NCI-H345 treated with DMSO at 0.1 percent for 48 hours (cell line): ENCODE measurements at regions not wholly inside any gene's neighbourhood (a gene's known extent, or its start where the extent isn't known, plus 50 kb on each side); places are given as distances from the start of the nearest gene placed in this dataset.

Experiments used
- DNase-seq: peaks from one replicate; lab custom pipeline; 2025; ENCODE audit not compliant: unreplicated experiment; lab: John Stamatoyannopoulos, UW

DNA sequence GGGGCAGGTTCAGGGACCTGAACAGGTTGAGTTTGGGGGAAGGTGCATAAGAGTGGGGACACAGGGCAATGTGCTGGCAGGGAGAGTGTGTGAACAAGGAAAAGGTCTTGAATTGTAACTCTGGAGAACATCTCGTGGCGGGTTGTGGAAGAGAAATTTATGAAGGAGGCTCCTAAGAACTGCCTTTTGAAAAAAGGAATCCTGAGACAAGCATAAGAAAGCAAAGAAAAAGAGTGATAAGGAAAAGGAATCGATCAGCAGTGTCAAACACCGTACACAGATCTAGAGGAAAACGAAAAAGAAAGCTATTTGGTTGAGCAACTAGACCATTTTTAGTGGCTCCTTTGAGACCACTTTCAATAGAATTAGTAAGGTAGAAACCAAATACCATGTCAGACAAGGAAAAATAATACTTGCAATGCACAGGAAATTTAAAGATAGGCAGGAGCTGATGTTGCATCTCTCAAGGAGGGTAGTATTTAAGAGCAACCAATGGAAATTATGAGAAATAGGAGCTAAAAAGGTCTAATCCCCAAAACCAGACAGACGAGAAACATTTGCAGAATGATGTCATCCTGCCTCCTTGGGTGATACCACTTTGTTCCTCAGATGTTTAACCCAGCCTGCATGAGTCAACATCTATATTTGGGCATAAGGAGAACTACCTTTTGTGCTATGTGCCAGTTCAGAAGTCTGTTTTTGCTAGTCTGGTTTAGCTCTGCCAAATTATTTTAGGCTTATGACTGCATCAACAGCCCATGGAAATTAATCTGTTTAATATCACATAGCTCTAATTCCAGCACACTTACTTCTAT is 64.5 kb upstream of the STK38L start:
- no peak for DNase-seq

DNA sequence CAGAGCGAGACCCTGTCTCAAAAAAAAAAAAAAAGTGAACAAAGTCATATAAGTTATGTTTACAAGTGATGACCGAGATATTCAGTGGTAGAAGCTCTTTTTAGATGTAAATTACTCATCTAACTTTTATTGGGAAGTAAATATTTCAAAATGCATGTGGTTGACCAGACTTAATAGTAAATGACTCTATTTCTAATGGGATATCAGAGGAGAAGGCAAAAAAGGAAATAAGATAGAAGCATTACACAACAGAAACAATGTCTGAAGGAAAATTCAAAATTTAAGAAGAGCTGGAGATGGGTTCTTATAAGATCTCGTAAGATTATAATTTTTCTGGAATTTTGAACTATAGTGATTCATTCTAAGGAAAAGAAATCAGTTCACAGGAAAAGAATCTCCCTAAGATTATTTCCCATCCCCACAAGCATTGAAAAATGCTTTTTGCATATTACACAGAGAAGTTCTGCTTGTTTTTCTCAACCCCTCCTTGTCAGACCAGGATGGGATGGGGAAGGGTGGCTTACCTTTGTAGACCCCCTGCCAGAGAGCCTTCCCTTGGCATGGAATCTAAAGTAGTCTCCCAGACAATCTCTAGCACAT is 63.1 kb upstream of the STK38L start:
- no peak for DNase-seq

DNA sequence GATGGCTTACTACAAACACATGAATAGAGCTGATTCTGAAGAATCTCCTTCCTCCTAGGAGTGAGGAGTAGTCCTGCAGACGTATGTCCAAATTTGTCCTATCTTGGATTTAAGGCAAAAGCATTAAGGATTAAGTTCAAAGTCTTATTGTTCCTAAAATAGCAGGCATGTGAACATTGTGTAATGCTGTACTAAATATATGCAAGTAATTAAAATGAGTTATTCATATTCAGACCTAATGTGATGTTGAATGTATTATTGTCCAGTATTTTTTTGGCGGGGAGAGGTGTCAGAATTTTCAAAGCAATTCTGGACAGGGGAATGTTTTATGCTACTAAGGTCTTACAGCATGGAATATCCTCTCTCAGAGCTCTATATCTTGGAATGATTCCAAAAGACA is 60.7 kb upstream of the STK38L start:
- DNase-seq: no peak

DNA sequence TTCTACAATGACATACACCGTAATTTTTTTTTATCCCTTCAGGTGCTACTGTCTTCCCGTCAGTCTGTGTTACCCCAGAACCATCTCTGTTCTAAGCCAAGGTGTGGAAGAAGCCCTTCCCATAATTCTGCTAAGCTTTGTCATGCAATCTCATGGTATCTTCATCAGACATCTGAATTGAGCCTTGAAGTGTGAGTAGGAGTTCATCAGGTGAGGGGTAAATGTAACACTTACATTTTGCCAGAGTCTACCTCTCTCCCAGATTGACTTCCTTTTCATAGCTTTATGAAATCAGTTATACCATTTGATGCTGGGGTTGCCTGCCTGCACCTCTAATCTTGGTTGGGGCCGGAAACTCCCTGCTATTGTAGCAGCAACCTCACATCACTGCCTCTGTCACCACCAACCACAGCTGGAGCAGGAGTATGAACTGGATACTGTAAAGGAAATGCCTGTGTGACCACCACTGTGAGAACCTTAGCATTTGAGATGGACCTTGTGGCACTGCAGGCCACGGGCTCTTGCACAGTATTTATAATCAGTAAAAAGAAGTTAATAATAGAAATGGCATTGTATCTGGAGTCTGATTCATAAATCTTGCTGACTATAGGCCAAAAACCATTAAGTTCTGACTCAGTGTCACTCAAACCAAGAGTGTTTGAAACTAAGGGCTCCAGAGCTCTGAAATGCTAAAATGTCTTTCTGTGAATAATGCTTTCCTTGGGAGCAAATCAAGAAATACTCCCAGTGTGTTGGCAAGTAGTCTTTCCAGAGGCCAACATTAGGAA is 58.7 kb upstream of the STK38L start:
- no peak for DNase-seq

DNA sequence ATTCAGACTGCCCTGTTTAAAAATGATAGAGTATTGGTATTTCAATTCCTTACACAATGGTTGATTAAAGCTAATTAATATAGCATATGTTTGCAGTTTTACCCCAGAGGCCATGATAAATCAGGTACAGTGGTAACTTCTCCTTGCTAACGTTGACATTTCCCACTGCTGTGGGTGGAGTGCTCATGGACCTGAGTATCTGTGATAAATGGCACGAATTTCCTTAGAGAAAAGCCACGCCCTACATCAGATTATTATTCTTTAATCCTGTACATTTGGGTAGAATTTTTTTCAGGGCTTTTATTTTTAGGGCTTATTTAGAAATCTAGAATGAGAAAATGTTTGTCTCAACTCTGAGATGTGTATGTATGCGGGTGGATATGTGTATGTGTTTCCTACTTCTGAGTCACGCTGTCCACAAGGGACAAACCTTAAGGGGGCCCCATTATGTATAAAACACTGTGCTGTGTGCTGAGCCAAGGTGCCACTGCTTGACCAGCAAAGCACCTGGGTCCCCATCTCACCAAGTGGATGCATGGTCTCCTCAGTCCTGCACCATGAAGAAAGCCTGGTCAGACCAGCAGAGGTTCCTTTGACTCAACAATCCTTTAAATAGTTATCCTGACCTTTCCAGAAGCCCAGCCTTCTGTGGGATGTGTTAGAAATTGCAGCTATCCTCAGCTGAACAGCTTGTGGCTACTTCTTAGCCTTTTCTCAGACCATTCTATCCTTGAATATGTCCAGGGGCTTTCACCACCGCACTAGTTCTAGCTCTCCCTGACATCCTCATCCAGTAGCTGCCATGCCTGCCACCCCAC is 57.9 kb upstream of the STK38L start:
- DNase-seq: no peak

DNA sequence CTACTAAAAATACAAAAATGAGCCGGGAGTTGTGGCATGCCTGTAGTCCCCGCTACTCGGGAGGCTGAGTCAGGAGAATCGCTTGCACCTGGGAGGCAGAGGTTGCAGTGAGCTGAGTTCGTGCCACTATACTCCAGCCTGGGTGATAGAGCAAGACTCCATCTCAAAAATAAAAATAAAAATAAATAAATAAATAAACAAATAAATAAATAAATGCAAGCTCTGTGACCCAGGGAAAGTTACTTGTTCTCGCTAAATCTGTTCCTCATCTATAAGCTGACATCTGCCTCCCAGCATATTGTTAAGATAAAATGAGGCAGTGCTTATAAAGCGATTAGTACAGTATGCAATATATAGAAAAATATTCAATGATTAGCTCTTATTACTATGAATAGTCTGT is 56.4 kb upstream of the STK38L start:
- no peak for DNase-seq

DNA sequence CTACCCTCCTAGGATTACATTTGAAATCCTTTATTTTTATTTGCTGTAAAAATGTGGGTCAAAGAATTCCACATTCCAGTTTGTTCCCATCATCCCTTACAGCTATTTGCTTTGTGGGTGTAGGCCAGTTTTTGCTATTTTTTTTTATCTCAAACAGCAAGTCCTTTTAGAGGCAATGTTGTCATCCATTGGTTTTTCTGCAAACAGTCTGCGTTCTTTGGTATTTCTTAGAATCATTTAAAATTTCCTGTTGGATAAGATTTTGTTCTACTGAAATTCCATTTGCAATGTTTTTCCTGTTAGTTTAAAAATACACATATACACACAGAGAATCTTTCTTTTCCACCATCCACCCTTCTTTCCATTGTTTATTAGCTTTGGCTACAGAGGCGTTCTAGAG is 53.3 kb upstream of the STK38L start:
- DNase-seq: no peak

DNA sequence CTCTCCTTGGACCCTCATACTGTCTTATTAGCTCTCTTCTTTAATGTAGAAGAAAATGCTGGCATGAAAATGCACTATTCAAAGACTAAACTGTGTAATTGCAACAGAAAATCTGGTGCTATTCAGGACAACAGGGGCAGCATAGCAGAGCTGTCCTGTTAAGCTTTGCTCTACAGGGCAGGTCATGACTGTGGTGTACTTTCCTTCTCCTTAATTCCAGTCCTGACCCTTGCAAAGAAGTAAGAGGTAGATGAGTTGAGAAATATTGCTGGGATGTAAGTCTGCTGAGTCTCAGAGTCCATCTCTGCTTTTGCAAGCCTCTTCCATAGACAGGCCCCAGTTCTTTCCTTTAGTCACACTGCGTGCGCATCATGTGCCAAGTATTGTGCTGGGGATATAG is 52.6 kb upstream of the STK38L start:
- DNase-seq: no peak

DNA sequence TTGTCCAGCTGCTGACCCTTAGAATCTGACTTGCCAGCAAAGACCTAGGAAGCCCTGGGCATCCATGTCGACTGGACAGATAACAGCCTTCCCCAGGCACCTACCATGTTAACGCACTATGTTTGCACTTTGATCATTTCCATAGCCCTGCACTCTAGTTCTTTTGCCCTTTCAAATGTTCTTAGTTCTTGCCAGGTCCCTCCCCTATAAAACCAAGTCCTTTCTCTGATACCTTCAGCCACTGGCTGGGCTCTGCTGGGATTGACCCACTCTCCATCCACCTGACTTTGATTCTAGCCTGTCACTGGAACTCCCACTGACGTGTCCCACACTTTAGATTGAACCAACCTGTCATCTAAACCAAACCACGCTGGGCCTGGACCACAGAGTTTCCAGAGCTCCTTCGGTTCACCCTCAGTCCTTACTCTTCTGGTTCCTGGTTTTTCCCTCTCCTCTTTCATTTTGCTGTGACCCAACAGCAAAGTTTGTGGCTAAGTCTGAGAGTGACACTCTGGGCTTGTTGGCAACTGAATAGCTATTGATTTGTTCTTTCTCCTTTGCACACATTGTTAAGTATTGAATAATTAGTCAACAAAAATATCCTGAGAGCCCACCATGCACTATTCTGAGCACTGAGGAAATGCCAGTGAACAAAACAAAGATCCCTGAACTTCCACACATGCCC is 51.8 kb upstream of the STK38L start:
- DNase-seq: no peak

DNA sequence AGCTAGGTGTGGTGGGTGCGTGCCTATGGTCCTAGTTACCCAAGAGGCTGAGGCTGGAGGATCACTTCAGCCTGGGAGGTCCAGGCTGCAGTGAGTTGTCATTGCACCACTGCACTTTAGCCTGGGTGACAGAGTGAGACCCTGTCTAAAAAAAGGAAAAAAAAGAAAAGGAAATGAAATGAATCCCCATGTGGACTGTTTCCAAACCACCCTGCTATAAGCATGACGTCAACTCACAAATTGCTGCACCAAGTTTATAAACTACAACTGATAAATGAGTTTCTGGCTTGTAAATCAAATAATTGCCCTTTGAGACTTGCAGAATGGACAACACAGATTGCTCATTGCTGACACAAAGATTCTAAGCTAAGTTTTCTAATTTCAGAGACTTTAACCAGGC is 51.0 kb upstream of the STK38L start:
- no peak for DNase-seq

DNA sequence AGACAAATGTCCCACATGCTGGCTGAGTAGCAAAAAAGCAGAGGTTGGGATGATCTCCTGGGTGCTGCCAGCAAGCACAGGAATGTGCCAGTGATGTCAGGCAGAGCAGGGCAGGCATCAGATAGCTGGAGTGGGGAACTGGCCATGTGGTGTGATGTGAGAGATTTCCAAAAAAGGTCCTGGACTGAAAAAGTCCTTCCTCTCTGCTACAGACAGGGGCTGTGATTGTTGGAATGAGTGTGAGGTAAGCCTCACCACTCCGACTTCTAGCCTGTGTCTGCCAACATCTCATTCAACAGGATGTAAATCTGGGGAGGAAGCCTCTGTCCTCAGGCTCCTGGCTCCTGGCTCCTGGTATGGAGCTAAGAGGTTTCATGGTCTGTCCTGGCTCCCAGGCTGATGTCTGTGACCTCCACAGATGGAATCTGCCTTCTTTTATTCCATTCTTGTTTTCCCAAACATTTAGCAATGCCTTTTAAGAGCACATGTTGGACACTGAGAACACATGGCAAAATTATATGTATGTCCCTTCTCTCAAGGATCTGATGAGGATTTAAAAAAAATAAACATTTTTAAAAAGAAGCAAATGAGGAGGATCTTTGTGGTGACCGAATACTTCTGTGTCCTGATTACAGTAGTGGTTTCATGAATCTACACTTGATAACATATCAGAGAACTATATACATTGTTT is 50.1 kb upstream of the STK38L start:
- no peak for DNase-seq
